Fibroblast of lung (primary cell): ENCODE measurements at regions not wholly inside any gene's neighbourhood (a gene's known extent, or its start where the extent isn't known, plus 50 kb on each side); places are given as distances from the start of the nearest gene placed in this dataset.

Source experiments
- EZH2 ChIP-seq: IDR thresholded peaks from 2 replicates; pipeline ENCODE4 v1.5.1; 2012; ENCODE audit warnings: low read length, control low read depth, mild to moderate bottlenecking; ENCODE audit errors: missing control alignments
- TF ChIP-seq, protein P1 (sequence below), 2 donors: IDR thresholded peaks in 1 of 2; conservative IDR thresholded peaks in 1 of 2; 1 replicate in 1 of 2; 2 replicates in 1 of 2; pipeline ENCODE4 v1.5.1; 2011 to 2012; ENCODE audit warnings: low read length in 2 of 2, control low read depth in 1 of 2, inconsistent platforms in 1 of 2, low read depth in 1 of 2, mild to moderate bottlenecking in 1 of 2

DNA sequence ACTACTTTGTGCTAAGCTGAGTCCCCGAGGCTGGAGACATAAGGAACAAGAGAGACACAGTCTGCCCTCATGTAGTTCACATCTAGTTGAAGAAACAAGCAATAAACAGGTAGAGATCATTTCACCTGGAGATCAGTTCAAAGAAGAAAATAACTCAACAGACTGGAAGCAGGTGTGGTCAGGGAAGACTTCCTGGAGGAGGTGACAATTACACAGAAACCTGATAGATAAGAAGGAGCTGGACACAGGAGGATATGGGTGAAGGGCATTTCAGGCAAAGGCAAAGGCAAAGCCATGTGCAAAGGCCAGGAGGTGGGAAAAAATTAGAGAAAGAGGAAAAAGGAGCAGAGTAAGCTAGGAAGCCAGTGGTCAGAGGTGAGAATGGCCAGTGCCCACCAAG, 115.6 kb downstream of the MN1 start:
- no peak for TF ChIP-seq EZH2
- TF ChIP-seq, protein P1, sequence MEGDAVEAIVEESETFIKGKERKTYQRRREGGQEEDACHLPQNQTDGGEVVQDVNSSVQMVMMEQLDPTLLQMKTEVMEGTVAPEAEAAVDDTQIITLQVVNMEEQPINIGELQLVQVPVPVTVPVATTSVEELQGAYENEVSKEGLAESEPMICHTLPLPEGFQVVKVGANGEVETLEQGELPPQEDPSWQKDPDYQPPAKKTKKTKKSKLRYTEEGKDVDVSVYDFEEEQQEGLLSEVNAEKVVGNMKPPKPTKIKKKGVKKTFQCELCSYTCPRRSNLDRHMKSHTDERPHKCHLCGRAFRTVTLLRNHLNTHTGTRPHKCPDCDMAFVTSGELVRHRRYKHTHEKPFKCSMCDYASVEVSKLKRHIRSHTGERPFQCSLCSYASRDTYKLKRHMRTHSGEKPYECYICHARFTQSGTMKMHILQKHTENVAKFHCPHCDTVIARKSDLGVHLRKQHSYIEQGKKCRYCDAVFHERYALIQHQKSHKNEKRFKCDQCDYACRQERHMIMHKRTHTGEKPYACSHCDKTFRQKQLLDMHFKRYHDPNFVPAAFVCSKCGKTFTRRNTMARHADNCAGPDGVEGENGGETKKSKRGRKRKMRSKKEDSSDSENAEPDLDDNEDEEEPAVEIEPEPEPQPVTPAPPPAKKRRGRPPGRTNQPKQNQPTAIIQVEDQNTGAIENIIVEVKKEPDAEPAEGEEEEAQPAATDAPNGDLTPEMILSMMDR (conservative IDR thresholded peaks at IDR 0.05 in 1 of 2, IDR thresholded peaks at IDR 0.05 in 1 of 2; ENCODE audit: low read depth in 1 of 2, low read length in 2 of 2), result no peak
